Nephron progenitor cell (in vitro differentiated cells): ENCODE measurements at regions not wholly inside any gene's neighbourhood (a gene's known extent, or its start where the extent isn't known, plus 50 kb on each side); places are given as distances from the start of the nearest gene placed in this dataset.

ENCODE experiments used
- DNase-seq: peaks from one replicate; pipeline ENCODE4 v3.0.0; 2021
- H3K27ac Mint-ChIP-seq: 2 replicates; pipeline ENCODE4 v1.8.0; 2021; ENCODE audit warnings: mild to moderate bottlenecking, moderate library complexity, mixed read lengths
- H3K27me3 Mint-ChIP-seq: 2 replicates; pipeline ENCODE4 v1.8.0; 2021; ENCODE audit warnings: mild to moderate bottlenecking, low read depth, mixed read lengths; ENCODE audit not compliant: poor library complexity
- H3K36me3 Mint-ChIP-seq: 2 replicates; pipeline ENCODE4 v1.8.0; 2021; ENCODE audit warnings: low read depth, mixed read lengths
- H3K4me1 Mint-ChIP-seq: 2 replicates; pipeline ENCODE4 v1.8.0; 2021; ENCODE audit warnings: mixed read lengths
- H3K4me3 Mint-ChIP-seq: 2 replicates; pipeline ENCODE4 v1.8.0; 2021; ENCODE audit warnings: mild to moderate bottlenecking, moderate library complexity, mixed read lengths
- H3K9me3 Mint-ChIP-seq: 2 replicates; pipeline ENCODE4 v1.8.0; 2021; ENCODE audit warnings: mild to moderate bottlenecking, moderate library complexity, mixed read lengths
- TF ChIP-seq, protein P1 (sequence below): fragments of 200-600 bp; sonication (generic); IDR thresholded peaks from 2 replicates; pipeline ENCODE4 v1.5.0; 2021; ENCODE audit warnings: antibody characterized with exemption

- H3K4me3 Mint-ChIP-seq, result no peak overlapping the region
- no peaks in the 10 kb centered on the region for H3K9me3 Mint-ChIP-seq
- no peaks in the 10 kb centered on the region for H3K36me3 Mint-ChIP-seq
- peaks cover 36% of the 10 kb centered on the region for H3K4me1 Mint-ChIP-seq
- TF ChIP-seq, protein P1, sequence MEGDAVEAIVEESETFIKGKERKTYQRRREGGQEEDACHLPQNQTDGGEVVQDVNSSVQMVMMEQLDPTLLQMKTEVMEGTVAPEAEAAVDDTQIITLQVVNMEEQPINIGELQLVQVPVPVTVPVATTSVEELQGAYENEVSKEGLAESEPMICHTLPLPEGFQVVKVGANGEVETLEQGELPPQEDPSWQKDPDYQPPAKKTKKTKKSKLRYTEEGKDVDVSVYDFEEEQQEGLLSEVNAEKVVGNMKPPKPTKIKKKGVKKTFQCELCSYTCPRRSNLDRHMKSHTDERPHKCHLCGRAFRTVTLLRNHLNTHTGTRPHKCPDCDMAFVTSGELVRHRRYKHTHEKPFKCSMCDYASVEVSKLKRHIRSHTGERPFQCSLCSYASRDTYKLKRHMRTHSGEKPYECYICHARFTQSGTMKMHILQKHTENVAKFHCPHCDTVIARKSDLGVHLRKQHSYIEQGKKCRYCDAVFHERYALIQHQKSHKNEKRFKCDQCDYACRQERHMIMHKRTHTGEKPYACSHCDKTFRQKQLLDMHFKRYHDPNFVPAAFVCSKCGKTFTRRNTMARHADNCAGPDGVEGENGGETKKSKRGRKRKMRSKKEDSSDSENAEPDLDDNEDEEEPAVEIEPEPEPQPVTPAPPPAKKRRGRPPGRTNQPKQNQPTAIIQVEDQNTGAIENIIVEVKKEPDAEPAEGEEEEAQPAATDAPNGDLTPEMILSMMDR, result no peak
- H3K27me3 Mint-ChIP-seq, result no peaks in the 10 kb centered on the region
- no peak overlapping the region for H3K27ac Mint-ChIP-seq
- no peak for DNase-seq
Measured at GRCh38 chr10:33418301-33418700, 83.8 kb upstream of the NRP1 start.

- H3K9me3 Mint-ChIP-seq, result no peaks in the 10 kb centered on the region
- peaks cover 34% of the 10 kb centered on the region for H3K4me1 Mint-ChIP-seq
- H3K4me3 Mint-ChIP-seq, result no peak overlapping the region
- TF ChIP-seq, protein P1, result no peak
- no peak for DNase-seq
- H3K27me3 Mint-ChIP-seq, result no peaks in the 10 kb centered on the region
- no peak overlapping the region for H3K27ac Mint-ChIP-seq
- H3K36me3 Mint-ChIP-seq, result no peaks in the 10 kb centered on the region
Measured at GRCh38 chr10:33416691-33417090, 82.2 kb upstream of the NRP1 start.

- TF ChIP-seq, protein P1, result no peak
Measured at GRCh38 chr10:33416209-33416608, 81.7 kb upstream of the NRP1 start.

DNA sequence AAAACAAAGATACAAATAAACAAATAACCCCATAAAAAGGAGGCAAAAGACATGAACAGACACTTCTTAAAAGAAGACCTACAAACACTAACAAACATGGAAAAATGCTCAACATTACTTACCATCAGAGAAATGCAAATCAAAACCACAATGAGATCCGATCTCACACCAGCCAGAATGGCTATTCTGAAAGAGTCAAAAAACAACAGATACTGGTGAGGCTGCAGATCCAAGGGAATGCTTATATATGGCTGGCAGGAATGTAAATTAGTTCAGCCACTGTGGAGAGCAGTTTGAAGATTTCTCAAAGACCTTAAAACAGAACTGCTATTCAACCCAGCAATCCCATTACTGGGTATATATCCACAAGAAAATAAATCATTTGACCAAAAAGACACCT, 80.4 kb upstream of the NRP1 start:
- H3K27ac Mint-ChIP-seq, result no peak overlapping the region
- no peaks in the 10 kb centered on the region for H3K36me3 Mint-ChIP-seq
- DNase-seq, result no peak
- peaks cover 31% of the 10 kb centered on the region for H3K4me1 Mint-ChIP-seq
- H3K27me3 Mint-ChIP-seq, result no peaks in the 10 kb centered on the region
- TF ChIP-seq, protein P1, result no peak
- no peak overlapping the region for H3K4me3 Mint-ChIP-seq
- H3K9me3 Mint-ChIP-seq, result no peaks in the 10 kb centered on the region

More at GRCh38 chr10:33416209-33416608, 81.7 kb upstream of the NRP1 start:
- Mint-ChIP-seq H3K4me3 (no peak overlapping the region), H3K4me1 (peaks cover 34% of the 10 kb centered on the region), H3K27ac (no peak overlapping the region), H3K9me3 (no peaks in the 10 kb centered on the region), H3K27me3 (no peaks in the 10 kb centered on the region), H3K36me3 (no peaks in the 10 kb centered on the region)
- DNase-seq, result no peak

- Mint-ChIP-seq H3K27ac (peak overlapping the region; percentile 20), H3K9me3 (no peaks in the 10 kb centered on the region), H3K4me3 (peak overlapping the region; percentile 12), H3K4me1 (peaks cover 20% of the 10 kb centered on the region), H3K27me3 (no peaks in the 10 kb centered on the region), H3K36me3 (no peaks in the 10 kb centered on the region)
- TF ChIP-seq, protein P1, result no peak
- no peak for DNase-seq
Measured at GRCh38 chr10:33412653-33413361, 78.3 kb upstream of the NRP1 start.

- TF ChIP-seq, protein P1, result no peak
- H3K36me3 Mint-ChIP-seq, result no peaks in the 10 kb centered on the region
- peaks cover 20% of the 10 kb centered on the region for H3K4me1 Mint-ChIP-seq
- peak overlapping the region; percentile 12 for H3K4me3 Mint-ChIP-seq
- no peak for DNase-seq
- no peaks in the 10 kb centered on the region for H3K27me3 Mint-ChIP-seq
- peak overlapping the region; percentile 20 for H3K27ac Mint-ChIP-seq
- no peaks in the 10 kb centered on the region for H3K9me3 Mint-ChIP-seq
Measured at GRCh38 chr10:33412241-33412640, 77.8 kb upstream of the NRP1 start.
